HG02759 (cell line): ENCODE measurements at regions not wholly inside any gene's neighbourhood (a gene's known extent, or its start where the extent isn't known, plus 50 kb on each side); places are given as distances from the start of the nearest gene placed in this dataset.

ENCODE experiments used
- ATAC-seq: cut with Tn5 transposase; IDR thresholded peaks from one replicate; pipeline ENCODE4 v1.9.1; 2021; ENCODE audit warnings: mild to moderate bottlenecking, moderate library complexity; ENCODE audit not compliant: unreplicated experiment

- no peak for ATAC-seq
These were observed 880.3 kb downstream of the RPA4 start for GRCh38 chrX:97763981-97764380.

DNA sequence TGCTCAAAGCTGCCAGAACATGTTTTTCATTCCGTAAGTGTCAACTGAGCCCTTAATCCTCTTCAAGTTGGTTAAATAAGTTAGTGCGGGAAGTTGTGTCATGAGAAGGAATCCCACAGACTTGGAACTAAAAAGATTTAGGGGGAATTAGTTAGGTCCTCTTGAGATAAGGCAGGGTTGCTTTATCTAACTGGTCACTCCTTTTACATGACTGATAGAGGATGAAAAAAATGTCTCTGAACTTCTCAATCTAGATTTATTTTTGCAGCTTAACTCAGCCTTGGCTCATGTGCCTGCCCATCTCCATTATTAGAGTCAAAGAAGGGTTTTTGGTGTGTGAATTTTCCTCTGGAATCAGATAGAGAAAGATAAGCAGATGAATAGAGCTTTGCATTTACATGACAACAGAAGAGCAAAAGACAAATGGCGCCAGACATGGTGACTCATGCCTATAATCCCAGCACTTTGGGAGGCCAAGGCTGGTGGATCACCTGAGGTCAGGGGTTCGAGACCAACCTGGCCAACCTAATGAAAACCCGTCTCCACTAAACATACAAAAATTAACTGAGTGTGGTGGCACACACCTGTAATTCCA lies 882.9 kb downstream of the RPA4 start:
- no peak for ATAC-seq

DNA sequence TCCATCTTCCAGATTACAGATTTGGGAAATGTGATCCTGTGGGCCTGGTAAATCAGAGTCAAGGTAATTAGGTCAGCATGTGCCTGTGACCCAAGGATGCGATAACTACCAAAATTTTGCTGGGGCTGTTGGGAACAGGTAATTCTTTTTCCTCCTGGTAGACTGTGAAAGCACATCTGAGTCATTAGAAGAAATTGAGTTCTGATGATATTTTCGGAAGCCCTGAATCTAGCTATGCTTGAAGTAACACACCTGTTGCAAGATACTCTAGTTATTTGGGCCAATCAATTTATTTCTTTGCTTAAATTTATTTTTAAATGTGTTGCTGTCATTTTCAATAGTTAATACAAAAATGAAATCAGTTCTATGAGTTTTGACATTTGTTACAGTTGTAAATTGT lies 903.6 kb downstream of the RPA4 start:
- ATAC-seq: peak; percentile 42

GRCh38 chrX:97787849-97788248 lies 904.1 kb downstream of the RPA4 start:
- no peak for ATAC-seq

DNA sequence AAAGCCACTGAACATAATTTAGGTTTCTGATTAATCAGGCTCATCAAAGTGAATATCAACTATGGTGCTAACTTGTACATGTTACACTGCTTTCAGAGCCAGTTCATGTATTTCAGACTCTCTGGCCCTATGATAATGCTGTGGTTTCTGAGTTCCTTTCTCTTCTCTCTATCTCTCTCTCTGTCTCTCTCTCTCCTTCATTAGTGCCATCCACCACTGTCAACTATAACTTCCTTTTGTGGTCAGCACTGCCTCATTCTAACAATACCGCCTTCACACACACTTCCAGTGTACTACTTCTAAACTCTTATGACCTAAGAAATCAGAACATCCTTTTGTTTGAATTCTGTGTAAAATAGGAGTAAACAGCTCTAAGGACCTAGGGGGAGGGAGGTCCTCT lies 907.1 kb downstream of the RPA4 start:
- peak; percentile 51 for ATAC-seq

GRCh38 chrX:97797076-97797475 lies 913.4 kb downstream of the RPA4 start:
- ATAC-seq: no peak

DNA sequence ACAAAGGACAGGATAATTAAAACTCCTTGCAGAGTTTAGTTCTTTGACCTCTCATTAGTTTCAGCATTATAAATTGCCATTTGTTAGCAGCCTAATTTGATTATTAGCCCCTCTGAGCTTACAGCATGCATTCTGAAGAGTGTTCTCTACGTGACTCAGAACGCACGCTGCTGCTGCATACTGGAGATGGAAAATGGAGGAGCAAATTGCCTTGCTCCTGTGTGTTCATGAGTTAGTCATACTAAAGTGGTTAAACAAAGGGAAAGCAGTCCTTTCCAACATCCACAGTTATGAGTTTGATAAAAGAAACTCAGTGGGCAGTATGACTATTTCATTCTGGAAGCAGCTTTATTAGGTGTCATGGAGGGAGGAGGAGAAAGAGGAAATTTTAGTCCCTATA lies 922.5 kb downstream of the RPA4 start:
- no peak for ATAC-seq

GRCh38 chrX:97806946-97807345 lies 923.2 kb downstream of the RPA4 start:
- ATAC-seq: no peak

DNA sequence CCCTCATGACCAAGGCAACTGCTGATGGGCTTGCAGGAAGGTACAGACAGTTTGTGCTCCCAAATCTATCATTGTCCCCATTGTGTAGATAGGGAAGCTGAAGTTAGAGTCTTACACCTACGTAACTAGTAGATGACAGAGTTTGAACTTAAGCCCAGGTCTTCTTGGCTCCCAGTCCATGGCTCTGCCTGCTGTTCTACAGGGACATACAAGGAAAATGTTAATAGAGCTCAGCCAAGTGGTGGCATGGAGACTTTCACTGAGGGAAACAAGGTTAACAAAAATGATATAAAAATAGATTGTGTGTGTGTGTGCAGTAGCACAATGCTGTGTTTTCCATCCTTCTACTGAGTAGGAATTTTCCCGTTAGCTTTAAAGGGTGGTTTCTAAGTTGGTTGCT lies 936.5 kb downstream of the RPA4 start:
- no peak for ATAC-seq

- ATAC-seq: no peak
These were observed 944.8 kb downstream of the RPA4 start for GRCh38 chrX:97828471-97828870.

- ATAC-seq: no peak
These were observed 952.3 kb downstream of the RPA4 start for GRCh38 chrX:97835969-97836368.

- no peak for ATAC-seq
These were observed 958.0 kb downstream of the RPA4 start for GRCh38 chrX:97841544-97842179.

DNA sequence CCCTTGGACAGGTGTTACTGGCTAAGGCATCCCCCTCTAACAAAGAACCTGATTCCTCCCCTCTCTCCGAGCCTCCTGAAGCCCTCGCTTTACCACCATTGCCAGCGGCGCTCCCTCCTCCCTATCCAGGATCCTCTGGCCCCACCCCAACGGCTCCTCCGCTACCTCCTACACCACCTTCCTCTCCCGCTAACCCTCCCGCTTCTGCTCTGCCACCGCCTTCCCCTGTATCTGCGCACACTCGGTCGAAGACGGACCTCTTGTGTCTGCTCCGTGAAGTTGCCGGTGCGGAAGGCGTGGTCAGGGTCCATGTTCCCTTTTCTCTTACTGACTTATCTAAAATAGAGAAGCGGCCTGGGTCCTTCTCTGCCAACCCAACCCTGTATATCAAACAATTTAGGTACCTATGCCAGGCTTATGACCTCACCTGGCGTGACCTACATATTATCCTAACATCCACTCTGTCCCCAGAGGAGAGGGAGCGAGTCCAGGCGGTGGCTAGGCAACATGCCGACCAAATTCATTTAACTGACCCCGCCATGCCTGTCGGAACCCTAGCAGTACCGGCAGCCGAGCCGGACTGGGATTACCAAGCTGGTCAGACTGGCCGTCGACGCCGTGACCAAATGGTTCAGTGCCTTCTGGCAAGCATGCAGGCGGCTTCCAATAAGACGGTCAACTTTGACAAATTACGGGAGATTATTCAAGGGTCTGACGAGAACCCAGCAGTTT lies 958.9 kb downstream of the RPA4 start:
- ATAC-seq: no peak

- ATAC-seq: no peak
These were observed 959.6 kb downstream of the RPA4 start for GRCh38 chrX:97843200-97843811.

DNA sequence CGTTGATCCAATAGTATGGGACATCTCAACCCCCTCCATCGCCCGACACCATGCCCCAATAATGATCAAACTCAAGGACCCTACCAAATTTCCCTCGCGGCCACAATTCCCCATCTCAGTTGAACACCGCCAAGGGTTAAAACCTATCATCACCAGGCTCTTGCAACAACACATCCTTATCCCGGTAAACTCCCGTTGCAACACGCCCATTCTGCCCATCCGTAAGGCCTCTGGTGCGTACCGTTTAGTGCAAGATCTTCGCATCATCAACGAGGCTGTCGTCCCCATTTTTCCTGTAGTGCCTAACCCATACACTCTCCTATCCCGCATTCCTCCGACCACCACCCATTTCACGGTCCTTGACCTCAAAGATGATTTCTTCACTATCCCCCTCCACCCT lies 960.5 kb downstream of the RPA4 start:
- ATAC-seq: no peak

- no peak for ATAC-seq
These were observed 961.2 kb downstream of the RPA4 start for GRCh38 chrX:97844943-97845342.

DNA sequence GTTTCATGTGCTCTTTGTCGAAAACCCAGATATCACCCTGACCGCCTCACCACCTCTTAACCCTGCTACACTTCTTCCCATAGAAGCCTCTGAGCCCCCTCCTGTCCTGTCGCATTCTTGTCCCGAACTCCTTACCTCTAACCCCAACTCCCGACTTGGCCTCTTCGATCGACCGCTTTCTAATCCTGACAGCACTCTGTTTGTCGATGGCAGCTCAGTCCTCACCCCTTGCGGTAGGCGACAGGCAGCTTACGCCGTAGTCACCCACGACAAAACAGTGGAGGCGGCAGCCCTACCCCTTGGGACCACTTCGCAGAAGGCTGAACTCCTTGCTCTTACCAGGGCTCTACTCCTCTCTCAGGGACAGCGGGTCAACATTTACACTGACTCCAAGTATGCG lies 961.7 kb downstream of the RPA4 start:
- ATAC-seq: no peak

DNA sequence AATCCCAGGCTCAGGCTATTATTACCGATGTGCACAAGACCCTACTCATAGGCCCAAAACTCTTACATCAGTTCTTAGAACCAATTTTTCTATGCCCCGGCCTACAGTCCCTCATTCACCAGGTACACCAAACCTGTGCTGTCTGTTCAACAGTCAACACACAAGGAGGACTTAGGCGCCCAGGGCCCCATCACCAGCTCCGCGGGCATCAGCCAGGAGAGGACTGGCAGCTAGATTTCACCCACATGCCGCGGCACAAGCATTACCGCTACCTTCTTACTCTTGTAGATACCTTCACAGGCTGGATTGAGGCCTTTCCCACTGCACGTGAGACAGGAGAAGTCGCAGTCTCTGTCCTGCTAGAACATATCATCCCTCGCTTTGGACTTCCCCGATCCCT lies 962.5 kb downstream of the RPA4 start:
- no peak for ATAC-seq

DNA sequence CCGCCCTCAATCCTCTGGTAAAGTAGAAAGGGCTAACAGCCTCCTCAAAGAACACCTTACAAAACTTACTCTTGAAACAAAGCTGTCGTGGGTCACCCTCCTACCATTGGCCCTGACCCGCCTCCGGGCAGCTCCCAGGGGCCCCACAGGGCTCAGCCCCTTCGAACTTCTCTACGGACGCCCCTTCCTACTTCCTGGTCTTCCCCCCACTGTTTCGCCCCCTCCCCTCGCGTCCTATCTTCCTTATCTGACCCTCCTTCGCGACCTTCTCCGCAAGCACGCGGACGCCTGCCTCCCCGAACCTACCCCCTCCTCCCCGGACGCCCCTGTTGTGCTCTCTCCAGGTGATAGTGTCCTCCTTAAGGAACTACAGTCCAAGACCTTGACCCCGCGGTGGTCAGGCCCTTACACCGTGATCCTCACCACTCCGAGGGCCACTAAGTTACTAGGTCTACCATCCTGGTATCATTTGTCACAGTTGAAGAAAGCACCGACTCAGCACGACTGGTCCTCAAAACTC lies 963.1 kb downstream of the RPA4 start:
- ATAC-seq: no peak

GRCh38 chrX:97847885-97848679 lies 964.4 kb downstream of the RPA4 start:
- ATAC-seq: no peak

DNA sequence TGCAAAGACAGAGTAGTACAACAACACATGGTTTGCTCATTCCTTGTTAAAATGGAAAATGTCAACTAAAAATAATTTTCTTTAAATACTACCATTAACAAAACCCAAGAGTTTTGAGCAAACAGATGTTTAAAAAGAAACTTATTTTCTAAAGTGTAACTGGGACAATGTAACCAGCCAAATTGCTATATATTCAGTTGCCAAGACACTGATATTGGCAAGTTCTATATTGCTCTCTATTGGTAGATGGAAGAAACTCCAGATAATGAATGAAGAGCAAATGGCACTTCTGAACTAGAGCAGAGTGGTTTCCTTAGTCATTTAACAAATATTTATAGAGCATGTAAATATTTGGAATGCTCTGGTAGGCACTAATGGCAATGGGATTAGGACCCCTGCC lies 966.2 kb downstream of the RPA4 start:
- no peak for ATAC-seq
